ENCODE measurements at regions not wholly inside any gene's neighbourhood (a gene's known extent, or its start where the extent isn't known, plus 50 kb on each side); places are given as distances from the start of the nearest gene placed in this dataset.

GRCh38 chr9:100865648-100866047, 162.9 kb upstream of the PLPPR1 start:
- TF ChIP-seq CTCF (IDR thresholded peaks at IDR 0.05) (no peak), POLR2A (IDR thresholded peaks at IDR 0.05) (no peak)

Data from thyroid gland (tissue), 4 donors.